SK-N-MC (cell line): ENCODE measurements at regions not wholly inside any gene's neighbourhood (a gene's known extent, or its start where the extent isn't known, plus 50 kb on each side); places are given as distances from the start of the nearest gene placed in this dataset.

Experiments
- EZH2 ChIP-seq: fragments of 200-600 bp; sonication (generic); IDR thresholded peaks from one replicate; pipeline ENCODE4 v1.6.1; 2017; ENCODE audit warnings: antibody characterized with exemption
- POLR2AphosphoS5 ChIP-seq: IDR thresholded peaks from 2 replicates; pipeline ENCODE4 v1.6.1; 2012; ENCODE audit warnings: mild to moderate bottlenecking, low read depth, low read length, borderline replicate concordance

GRCh38 chr4:127012549-127012948 is 620.2 kb upstream of the INTU start:
- TF ChIP-seq POLR2AphosphoS5, result no peak
- no peak for TF ChIP-seq EZH2
